ENCODE measurements at regions not wholly inside any gene's neighbourhood (a gene's known extent, or its start where the extent isn't known, plus 50 kb on each side); places are given as distances from the start of the nearest gene placed in this dataset.
"Not testable (repeated sequence)": the region's sequence is repeated elsewhere in the genome, so short reads cannot be mapped to it uniquely, and the experiment has no call there.

DNA sequence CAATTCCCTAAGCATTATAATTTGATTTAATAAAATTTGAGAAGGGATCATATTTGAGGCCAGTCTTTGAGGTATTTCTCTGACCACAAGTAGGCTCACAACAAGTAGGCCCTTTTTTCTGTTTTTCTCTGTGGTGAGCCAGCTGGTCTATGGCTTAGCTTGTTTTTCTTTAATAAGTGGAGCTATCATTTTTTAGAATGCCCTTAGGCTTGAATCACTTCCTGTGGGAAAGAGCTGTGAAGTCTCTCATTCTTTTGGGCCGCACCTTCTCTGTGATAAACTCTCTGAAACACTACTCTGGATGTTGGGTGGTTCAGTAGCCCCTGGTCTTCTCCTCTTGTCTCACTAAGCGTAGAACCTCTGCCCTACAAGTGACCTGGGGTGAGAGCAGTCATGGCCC is 235.9 kb downstream of the SUCLG1 start:
- no peak overlapping the region for H3K4me3 ChIP-seq (ENCODE audit: low read length in 2 of 2)
- Mint-ChIP-seq H3K27me3 (peaks cover 1 to 8% of the 10 kb centered on the region in 2 donors), H3K4me1 (no peaks in the 10 kb centered on the region), H3K36me3 (no peaks in the 10 kb centered on the region), H3K4me3 (no peak overlapping the region), H3K9me3 (peaks cover 0 to 14% (median 7%) of the 10 kb centered on the region in 8 donors), H3K27ac (no peak overlapping the region)
- H3K27me3 ChIP-seq (ENCODE audit: insufficient read depth, low read length): no peaks in the 10 kb centered on the region
- no peaks in the 10 kb centered on the region for H3K4me1 ChIP-seq (ENCODE audit: insufficient read depth, low read length)
- DNase-seq: no peak
- no peaks in the 10 kb centered on the region for H3K9me3 ChIP-seq (ENCODE audit: control insufficient read depth in 1 of 2, low read length in 2 of 2)
- no peaks in the 10 kb centered on the region for H3K36me3 ChIP-seq (ENCODE audit: insufficient read depth, low read length)
- intact Hi-C loops (cut with micrococcal nuclease): no loop called here
- H3K27ac ChIP-seq (ENCODE audit: low read depth, low read length): no peak overlapping the region
- POLR2A ChIA-PET (ENCODE audit: partially characterized antibody): no interaction called here
- CTCF ChIA-PET (ENCODE audit: partially characterized antibody): no interaction called here

DNA sequence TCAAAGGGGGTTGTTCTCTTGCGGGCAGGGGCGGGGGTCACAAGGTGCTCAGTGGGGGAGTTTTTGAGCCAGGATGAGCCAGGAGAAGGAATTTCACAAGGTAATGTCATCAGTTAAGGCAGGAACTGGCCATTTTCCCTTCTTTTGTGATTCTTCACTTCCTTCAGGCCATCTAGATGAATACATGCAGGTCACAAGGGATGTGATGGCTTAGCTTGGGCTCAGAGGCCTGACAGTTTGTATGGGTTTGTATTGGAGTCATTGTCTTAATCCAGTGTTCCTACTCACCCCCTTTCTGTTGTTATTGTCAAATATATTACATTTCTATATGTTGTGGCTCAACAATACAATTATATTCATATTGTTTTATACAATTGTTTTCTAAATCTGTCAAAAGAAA is 238.0 kb downstream of the SUCLG1 start:
- CTCF ChIA-PET (ENCODE audit: partially characterized antibody); H3K36me3 ChIP-seq (ENCODE audit: insufficient read depth, low read length); H3K4me1 Mint-ChIP-seq; DNase-seq; H3K27me3 Mint-ChIP-seq; H3K4me3 ChIP-seq (ENCODE audit: low read length in 2 of 2); intact Hi-C loops (cut with micrococcal nuclease); H3K9me3 ChIP-seq (ENCODE audit: control insufficient read depth in 1 of 2, low read length in 2 of 2); H3K27ac Mint-ChIP-seq; H3K27ac ChIP-seq (ENCODE audit: low read depth, low read length); POLR2A ChIA-PET (ENCODE audit: partially characterized antibody); H3K4me1 ChIP-seq (ENCODE audit: insufficient read depth, low read length); H3K27me3 ChIP-seq (ENCODE audit: insufficient read depth, low read length); H3K9me3 Mint-ChIP-seq; H3K36me3 Mint-ChIP-seq; H3K4me3 Mint-ChIP-seq: not testable (repeated sequence)

DNA sequence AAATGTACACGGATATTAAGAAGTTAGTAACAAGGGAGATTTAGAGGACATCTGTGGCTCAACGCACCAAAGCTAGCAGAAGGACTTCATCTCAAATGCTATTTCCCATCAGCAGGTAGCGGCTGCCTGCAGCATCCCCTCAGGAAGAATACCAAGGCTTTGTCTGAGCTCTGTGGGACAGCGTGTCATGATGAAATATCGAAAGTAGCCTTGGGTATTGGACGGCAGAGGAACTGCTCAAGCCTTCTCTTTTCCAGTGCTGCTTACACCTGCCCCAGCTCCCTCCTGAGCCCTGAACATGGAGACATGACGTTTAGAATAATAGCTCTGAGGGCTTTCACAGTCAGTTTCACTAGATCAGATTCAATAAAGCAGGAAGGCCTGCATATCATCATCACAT is 241.6 kb downstream of the SUCLG1 start:
- no peaks in the 10 kb centered on the region for H3K36me3 Mint-ChIP-seq
- CTCF ChIA-PET (ENCODE audit: partially characterized antibody): no interaction called here
- H3K27ac ChIP-seq (ENCODE audit: low read depth, low read length): no peak overlapping the region
- H3K27me3 ChIP-seq (ENCODE audit: insufficient read depth, low read length): no peaks in the 10 kb centered on the region
- POLR2A ChIA-PET (ENCODE audit: partially characterized antibody): no interaction called here
- H3K4me1 Mint-ChIP-seq: no peaks in the 10 kb centered on the region
- no peaks in the 10 kb centered on the region for H3K9me3 ChIP-seq (ENCODE audit: control insufficient read depth in 1 of 2, low read length in 2 of 2)
- no peaks in the 10 kb centered on the region for H3K4me1 ChIP-seq (ENCODE audit: insufficient read depth, low read length)
- peaks cover 4% of the 10 kb centered on the region in 2 donors for H3K27me3 Mint-ChIP-seq
- no peak overlapping the region for H3K4me3 Mint-ChIP-seq
- DNase-seq: no peak
- H3K9me3 Mint-ChIP-seq: peaks cover 0 to 1% (median 0%) of the 10 kb centered on the region in 8 donors
- no peaks in the 10 kb centered on the region for H3K36me3 ChIP-seq (ENCODE audit: insufficient read depth, low read length)
- intact Hi-C loops (cut with micrococcal nuclease): no loop called here
- H3K4me3 ChIP-seq (ENCODE audit: low read length in 2 of 2): no peak overlapping the region
- no peak overlapping the region for H3K27ac Mint-ChIP-seq

DNA sequence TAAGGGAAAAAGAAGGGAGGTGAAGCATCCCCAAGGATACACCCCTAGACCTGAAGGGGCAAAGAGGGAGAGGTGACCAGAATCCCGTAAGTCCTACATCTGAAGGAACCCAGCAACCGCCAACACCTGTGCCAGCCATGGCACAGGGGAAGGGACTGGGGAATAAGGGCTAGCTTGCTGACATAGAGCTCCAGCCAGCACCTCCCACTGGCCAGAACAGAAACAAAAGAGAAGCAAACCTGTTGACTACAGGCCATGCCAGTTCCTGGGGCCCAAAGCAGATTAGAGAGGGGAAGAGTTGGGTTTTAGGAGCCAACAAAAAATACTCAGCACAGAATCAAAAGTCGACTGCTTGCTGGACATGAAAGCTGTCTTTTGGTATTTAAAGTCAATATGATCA is 244.6 kb downstream of the SUCLG1 start:
- Mint-ChIP-seq H3K36me3 (no peaks in the 10 kb centered on the region), H3K9me3 (peaks cover 0 to 1% (median 0%) of the 10 kb centered on the region in 8 donors), H3K27me3 (peaks cover 7 to 13% of the 10 kb centered on the region in 2 donors), H3K4me3 (no peak overlapping the region), H3K27ac (no peak overlapping the region), H3K4me1 (no peaks in the 10 kb centered on the region)
- ChIA-PET CTCF (ENCODE audit: partially characterized antibody) (no interaction called here), POLR2A (ENCODE audit: partially characterized antibody) (no interaction called here)
- Histone ChIP-seq H3K4me3 (ENCODE audit: low read length in 2 of 2) (no peak overlapping the region), H3K36me3 (ENCODE audit: insufficient read depth, low read length) (no peaks in the 10 kb centered on the region), H3K9me3 (ENCODE audit: control insufficient read depth in 1 of 2, low read length in 2 of 2) (no peaks in the 10 kb centered on the region), H3K27me3 (ENCODE audit: insufficient read depth, low read length) (no peaks in the 10 kb centered on the region), H3K4me1 (ENCODE audit: insufficient read depth, low read length) (no peaks in the 10 kb centered on the region), H3K27ac (ENCODE audit: low read depth, low read length) (no peak overlapping the region)
- no peak for DNase-seq
- intact Hi-C loops (cut with micrococcal nuclease): no loop called here

DNA sequence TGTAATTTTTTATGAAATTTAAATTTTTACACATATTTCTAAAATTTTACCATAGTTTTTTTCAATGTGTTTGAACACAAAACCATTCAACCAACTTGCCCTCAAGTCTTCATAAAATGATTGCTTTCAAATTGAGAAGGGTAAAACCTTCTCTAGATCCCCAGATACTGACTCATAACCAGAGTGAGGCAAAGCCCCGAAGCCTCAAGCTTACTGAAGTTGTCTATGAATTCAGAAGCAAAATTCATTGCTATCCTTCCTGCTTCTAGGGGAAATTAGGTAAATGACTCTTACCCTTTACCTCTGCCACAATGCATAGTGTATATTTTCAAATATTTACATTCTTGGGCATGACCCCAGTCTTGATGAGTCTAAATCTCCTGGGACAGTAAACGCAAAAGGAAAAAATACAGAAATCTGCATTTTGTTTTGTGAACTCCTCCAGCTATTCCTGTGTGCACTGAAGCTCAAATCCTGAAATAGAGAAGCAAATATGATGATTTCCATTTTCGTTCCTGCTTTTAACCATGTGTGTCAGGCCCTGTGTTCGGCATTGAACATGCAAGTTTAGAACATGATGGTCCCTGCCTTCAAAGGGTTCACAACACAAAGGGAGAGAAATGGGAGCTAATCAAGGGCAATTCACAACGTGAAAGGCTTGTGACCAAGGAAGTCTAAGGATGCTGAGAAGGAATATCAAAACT is 246.3 kb downstream of the SUCLG1 start:
- Histone ChIP-seq H3K27ac (ENCODE audit: low read depth, low read length) (no peak overlapping the region), H3K9me3 (ENCODE audit: control insufficient read depth in 1 of 2, low read length in 2 of 2) (no peaks in the 10 kb centered on the region), H3K27me3 (ENCODE audit: insufficient read depth, low read length) (no peaks in the 10 kb centered on the region), H3K4me1 (ENCODE audit: insufficient read depth, low read length) (no peaks in the 10 kb centered on the region), H3K4me3 (ENCODE audit: low read length in 2 of 2) (no peak overlapping the region), H3K36me3 (ENCODE audit: insufficient read depth, low read length) (no peaks in the 10 kb centered on the region)
- no peaks in the 10 kb centered on the region for H3K36me3 Mint-ChIP-seq
- no peaks in the 10 kb centered on the region for H3K4me1 Mint-ChIP-seq
- peaks cover 13% of the 10 kb centered on the region in 2 donors for H3K27me3 Mint-ChIP-seq
- peaks cover 0 to 1% (median 0%) of the 10 kb centered on the region in 8 donors for H3K9me3 Mint-ChIP-seq
- CTCF ChIA-PET (ENCODE audit: partially characterized antibody): no interaction called here
- POLR2A ChIA-PET (ENCODE audit: partially characterized antibody): no interaction called here
- no peak overlapping the region for H3K27ac Mint-ChIP-seq
- no peak for DNase-seq
- H3K4me3 Mint-ChIP-seq: no peak overlapping the region
- intact Hi-C loops (cut with micrococcal nuclease): no loop called here

DNA sequence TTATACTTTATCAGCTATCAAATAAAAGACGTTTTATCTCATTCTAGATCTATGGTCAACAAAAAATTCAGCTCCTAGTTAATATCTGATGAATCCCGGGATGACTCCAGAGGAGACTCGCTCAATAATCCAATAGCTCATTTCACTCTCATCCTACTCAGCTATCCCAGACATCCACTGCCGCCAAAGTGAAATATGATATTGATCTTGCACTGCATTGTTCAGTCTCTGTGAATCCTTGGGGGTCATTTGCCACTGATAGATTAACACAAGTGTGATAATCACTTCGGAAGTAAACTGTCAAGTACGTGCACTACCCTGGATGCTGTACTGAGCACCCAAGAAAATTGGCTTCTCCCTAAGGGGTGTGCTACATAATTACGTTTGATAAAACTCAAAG is 249.1 kb downstream of the SUCLG1 start:
- no peaks in the 10 kb centered on the region for H3K36me3 ChIP-seq (ENCODE audit: insufficient read depth, low read length)
- POLR2A ChIA-PET (ENCODE audit: partially characterized antibody): no interaction called here
- Mint-ChIP-seq H3K4me3 (no peak overlapping the region), H3K4me1 (no peaks in the 10 kb centered on the region), H3K27me3 (peaks cover 15 to 18% of the 10 kb centered on the region in 2 donors), H3K36me3 (no peaks in the 10 kb centered on the region), H3K9me3 (peaks cover 0 to 1% (median 0%) of the 10 kb centered on the region in 8 donors), H3K27ac (no peak overlapping the region)
- H3K4me1 ChIP-seq (ENCODE audit: insufficient read depth, low read length): no peaks in the 10 kb centered on the region
- DNase-seq: no peak
- no peaks in the 10 kb centered on the region for H3K27me3 ChIP-seq (ENCODE audit: insufficient read depth, low read length)
- intact Hi-C loops (cut with micrococcal nuclease): no loop called here
- H3K9me3 ChIP-seq (ENCODE audit: control insufficient read depth in 1 of 2, low read length in 2 of 2): no peaks in the 10 kb centered on the region
- CTCF ChIA-PET (ENCODE audit: partially characterized antibody): no interaction called here
- H3K4me3 ChIP-seq (ENCODE audit: low read length in 2 of 2): no peak overlapping the region
- H3K27ac ChIP-seq (ENCODE audit: low read depth, low read length): no peak overlapping the region

DNA sequence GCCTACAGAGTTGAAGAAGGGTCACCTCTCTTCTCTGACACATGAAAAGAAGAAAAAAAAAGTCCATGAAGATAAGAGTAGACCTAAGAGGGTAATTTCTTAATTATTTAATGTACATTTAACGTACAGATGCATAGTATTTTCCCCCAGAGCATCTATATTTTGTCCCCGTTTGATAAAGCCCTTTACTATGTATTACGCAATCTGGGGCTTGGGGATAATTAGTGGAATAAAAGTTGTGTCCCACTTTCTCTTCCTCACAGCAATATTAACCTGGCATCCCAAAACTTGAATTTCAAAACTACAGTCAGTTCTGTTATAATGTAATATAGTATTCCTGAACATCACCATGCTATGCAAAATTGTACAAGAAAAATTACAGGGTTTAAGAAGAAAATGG is 254.1 kb downstream of the SUCLG1 start:
- H3K9me3 ChIP-seq (ENCODE audit: control insufficient read depth in 1 of 2, low read length in 2 of 2): no peaks in the 10 kb centered on the region
- H3K27me3 Mint-ChIP-seq: peaks cover 8 to 10% of the 10 kb centered on the region in 2 donors
- H3K4me3 ChIP-seq (ENCODE audit: low read length in 2 of 2): no peak overlapping the region
- H3K36me3 ChIP-seq (ENCODE audit: insufficient read depth, low read length): no peaks in the 10 kb centered on the region
- H3K27ac Mint-ChIP-seq: no peak overlapping the region
- H3K4me1 Mint-ChIP-seq: no peaks in the 10 kb centered on the region
- H3K4me3 Mint-ChIP-seq: no peak overlapping the region
- intact Hi-C loops (cut with micrococcal nuclease): no loop called here
- no peak for DNase-seq
- H3K9me3 Mint-ChIP-seq: peaks cover 0 to 4% (median 0%) of the 10 kb centered on the region in 8 donors
- H3K27ac ChIP-seq (ENCODE audit: low read depth, low read length): no peak overlapping the region
- no peaks in the 10 kb centered on the region for H3K36me3 Mint-ChIP-seq
- no peaks in the 10 kb centered on the region for H3K4me1 ChIP-seq (ENCODE audit: insufficient read depth, low read length)
- CTCF ChIA-PET (ENCODE audit: partially characterized antibody): no interaction called here
- no peaks in the 10 kb centered on the region for H3K27me3 ChIP-seq (ENCODE audit: insufficient read depth, low read length)
- POLR2A ChIA-PET (ENCODE audit: partially characterized antibody): no interaction called here

DNA sequence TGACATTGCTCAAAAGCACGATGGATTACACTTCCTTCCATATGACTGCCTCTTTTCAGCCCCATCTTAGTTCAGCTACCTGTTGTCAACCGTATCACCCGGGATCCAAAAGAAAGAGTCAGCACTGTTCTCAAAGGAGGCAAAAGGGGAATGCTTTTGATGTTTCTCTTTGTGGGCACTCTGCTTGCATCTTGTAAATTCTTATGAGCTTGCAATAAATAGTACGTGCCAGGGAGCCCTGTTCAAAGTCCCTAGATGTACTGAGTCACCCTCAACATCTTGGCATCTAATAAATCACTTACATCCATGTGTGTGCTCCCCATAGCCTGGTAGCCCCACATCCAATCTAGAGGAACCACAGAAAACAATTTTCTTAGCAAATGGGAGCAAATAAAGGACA is 256.9 kb downstream of the SUCLG1 start:
- H3K27me3 Mint-ChIP-seq: peaks cover 9 to 10% of the 10 kb centered on the region in 2 donors
- no peaks in the 10 kb centered on the region for H3K4me1 Mint-ChIP-seq
- peaks cover 0 to 9% (median 3%) of the 10 kb centered on the region in 8 donors for H3K9me3 Mint-ChIP-seq
- DNase-seq: no peak
- H3K27me3 ChIP-seq (ENCODE audit: insufficient read depth, low read length): no peaks in the 10 kb centered on the region
- H3K27ac ChIP-seq (ENCODE audit: low read depth, low read length): no peak overlapping the region
- no peak overlapping the region for H3K4me3 ChIP-seq (ENCODE audit: low read length in 2 of 2)
- H3K4me1 ChIP-seq (ENCODE audit: insufficient read depth, low read length): no peaks in the 10 kb centered on the region
- H3K9me3 ChIP-seq (ENCODE audit: control insufficient read depth in 1 of 2, low read length in 2 of 2): no peaks in the 10 kb centered on the region
- intact Hi-C loops (cut with micrococcal nuclease): no loop called here
- no peaks in the 10 kb centered on the region for H3K36me3 ChIP-seq (ENCODE audit: insufficient read depth, low read length)
- H3K36me3 Mint-ChIP-seq: no peaks in the 10 kb centered on the region
- H3K4me3 Mint-ChIP-seq: no peak overlapping the region
- ChIA-PET POLR2A (ENCODE audit: partially characterized antibody) (no interaction called here), CTCF (ENCODE audit: partially characterized antibody) (no interaction called here)
- H3K27ac Mint-ChIP-seq: no peak overlapping the region

Data from CD4-positive, alpha-beta memory T cell (primary cell).